Osteocyte (in vitro differentiated cells): ENCODE measurements at regions not wholly inside any gene's neighbourhood (a gene's known extent, or its start where the extent isn't known, plus 50 kb on each side); places are given as distances from the start of the nearest gene placed in this dataset.
"Not testable (repeated sequence)": the region's sequence is repeated elsewhere in the genome, so short reads cannot be mapped to it uniquely, and the experiment has no call there.

Source experiments
- DNase-seq: peaks from one replicate; pipeline ENCODE4 v3.0.0; 2021; ENCODE audit warnings: mixed read lengths; ENCODE audit not compliant: unreplicated experiment; ENCODE audit errors: extremely low spot score
- H3K27ac Mint-ChIP-seq: one replicate; pipeline ENCODE4 v1.8.0; 2021; ENCODE audit warnings: mild to moderate bottlenecking, mixed read lengths; ENCODE audit not compliant: unreplicated experiment
- H3K27me3 Mint-ChIP-seq: one replicate; pipeline ENCODE4 v1.8.0; 2021; ENCODE audit warnings: mixed read lengths; ENCODE audit not compliant: unreplicated experiment
- H3K36me3 Mint-ChIP-seq: one replicate; pipeline ENCODE4 v1.8.0; 2021; ENCODE audit warnings: mixed read lengths; ENCODE audit not compliant: unreplicated experiment
- H3K4me1 Mint-ChIP-seq: one replicate; pipeline ENCODE4 v1.8.0; 2021; ENCODE audit warnings: mixed read lengths; ENCODE audit not compliant: unreplicated experiment
- H3K4me3 Mint-ChIP-seq: one replicate; pipeline ENCODE4 v1.8.0; 2021; ENCODE audit warnings: mild to moderate bottlenecking, moderate library complexity, mixed read lengths; ENCODE audit not compliant: unreplicated experiment
- H3K9me3 Mint-ChIP-seq: one replicate; pipeline ENCODE4 v1.8.0; 2021; ENCODE audit warnings: mixed read lengths; ENCODE audit not compliant: unreplicated experiment
- TF ChIP-seq, protein P1 (sequence below): fragments of 200-600 bp; sonication (generic); IDR thresholded peaks from 2 replicates; pipeline ENCODE4 v1.5.0; 2021; ENCODE audit warnings: antibody characterized with exemption, mild to moderate bottlenecking, moderate library complexity

DNA sequence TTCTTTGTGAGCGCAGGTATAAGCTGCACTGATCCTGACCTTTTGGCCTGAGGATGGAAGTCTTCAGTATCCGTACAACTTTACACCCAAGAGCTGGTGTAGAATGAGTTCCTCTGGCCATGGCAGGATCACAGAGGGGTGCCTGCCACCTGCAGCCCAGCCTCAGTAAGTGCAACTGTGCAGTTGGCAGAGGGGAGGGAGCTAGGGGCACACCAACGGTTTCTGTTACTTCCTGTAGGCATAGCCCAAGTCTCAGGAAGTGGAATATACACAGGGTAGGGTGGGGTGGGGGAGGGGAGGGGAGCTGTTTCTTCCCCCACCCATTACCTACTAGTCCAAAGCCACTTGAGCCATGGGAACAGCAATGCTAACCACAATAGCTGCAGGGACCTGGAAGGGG lies 85.4 kb upstream of the GBA3 start:
- DNase-seq = no peak
- Mint-ChIP-seq H3K4me1 (no peaks in the 10 kb centered on the region), H3K27ac (no peak overlapping the region), H3K27me3 (peaks cover 2% of the 10 kb centered on the region), H3K36me3 (no peaks in the 10 kb centered on the region), H3K4me3 (no peak overlapping the region), H3K9me3 (no peaks in the 10 kb centered on the region)
- TF ChIP-seq, protein P1, sequence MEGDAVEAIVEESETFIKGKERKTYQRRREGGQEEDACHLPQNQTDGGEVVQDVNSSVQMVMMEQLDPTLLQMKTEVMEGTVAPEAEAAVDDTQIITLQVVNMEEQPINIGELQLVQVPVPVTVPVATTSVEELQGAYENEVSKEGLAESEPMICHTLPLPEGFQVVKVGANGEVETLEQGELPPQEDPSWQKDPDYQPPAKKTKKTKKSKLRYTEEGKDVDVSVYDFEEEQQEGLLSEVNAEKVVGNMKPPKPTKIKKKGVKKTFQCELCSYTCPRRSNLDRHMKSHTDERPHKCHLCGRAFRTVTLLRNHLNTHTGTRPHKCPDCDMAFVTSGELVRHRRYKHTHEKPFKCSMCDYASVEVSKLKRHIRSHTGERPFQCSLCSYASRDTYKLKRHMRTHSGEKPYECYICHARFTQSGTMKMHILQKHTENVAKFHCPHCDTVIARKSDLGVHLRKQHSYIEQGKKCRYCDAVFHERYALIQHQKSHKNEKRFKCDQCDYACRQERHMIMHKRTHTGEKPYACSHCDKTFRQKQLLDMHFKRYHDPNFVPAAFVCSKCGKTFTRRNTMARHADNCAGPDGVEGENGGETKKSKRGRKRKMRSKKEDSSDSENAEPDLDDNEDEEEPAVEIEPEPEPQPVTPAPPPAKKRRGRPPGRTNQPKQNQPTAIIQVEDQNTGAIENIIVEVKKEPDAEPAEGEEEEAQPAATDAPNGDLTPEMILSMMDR = peak; percentile 44

DNA sequence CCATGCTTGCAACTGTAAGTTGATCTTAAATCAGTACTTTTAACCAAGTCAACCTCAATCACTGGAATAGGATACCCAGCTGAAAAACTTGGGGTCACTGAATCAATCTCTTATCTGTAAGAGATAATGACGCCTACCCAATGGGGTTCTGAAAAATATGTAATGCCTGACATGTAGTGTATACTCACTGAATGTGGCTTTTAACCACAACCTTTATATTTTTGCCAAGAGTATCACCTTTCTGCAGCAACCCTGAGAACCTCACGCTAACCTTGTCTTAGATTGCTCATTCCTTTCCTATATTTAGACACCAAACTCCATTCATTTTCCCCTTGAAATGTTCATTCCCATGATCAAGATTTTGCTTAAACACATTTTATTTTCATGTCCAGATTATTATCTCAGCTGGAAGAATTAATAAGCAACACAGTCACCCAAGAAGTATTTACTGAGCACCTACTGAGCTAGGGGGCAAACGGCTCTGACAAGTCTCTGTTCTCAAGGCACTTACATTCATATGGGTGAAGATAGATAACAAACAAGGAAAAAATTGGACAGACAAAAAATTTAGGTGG lies 82.7 kb upstream of the GBA3 start:
- H3K27ac Mint-ChIP-seq, H3K36me3 Mint-ChIP-seq, H3K27me3 Mint-ChIP-seq, H3K4me1 Mint-ChIP-seq, DNase-seq, H3K4me3 Mint-ChIP-seq, H3K9me3 Mint-ChIP-seq: not testable (repeated sequence)

DNA sequence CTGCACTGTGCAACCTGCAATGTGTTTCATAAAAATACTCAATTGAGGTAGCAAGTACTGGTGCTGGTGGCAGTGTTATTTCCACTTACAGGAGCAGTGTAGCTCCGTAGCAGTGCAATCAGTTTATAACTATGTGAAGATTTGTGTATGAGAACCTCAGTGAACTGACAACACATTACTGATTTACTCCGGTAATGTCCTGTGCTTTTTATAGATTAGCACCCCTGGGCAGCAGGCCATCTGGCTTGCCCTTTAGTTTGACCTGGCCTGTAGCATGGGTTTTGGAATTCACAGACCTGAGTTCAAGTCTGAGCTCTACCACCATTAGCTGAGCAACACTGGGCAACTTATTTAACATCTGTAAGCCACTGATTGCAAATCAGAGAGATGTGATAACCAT lies 78.6 kb upstream of the GBA3 start:
- H3K9me3 Mint-ChIP-seq = no peaks in the 10 kb centered on the region
- no peaks in the 10 kb centered on the region for H3K36me3 Mint-ChIP-seq
- H3K4me1 Mint-ChIP-seq = no peaks in the 10 kb centered on the region
- H3K27me3 Mint-ChIP-seq = peaks cover 7% of the 10 kb centered on the region
- no peak overlapping the region for H3K4me3 Mint-ChIP-seq
- no peak for DNase-seq
- TF ChIP-seq, protein P1 = no peak
- H3K27ac Mint-ChIP-seq = no peak overlapping the region

DNA sequence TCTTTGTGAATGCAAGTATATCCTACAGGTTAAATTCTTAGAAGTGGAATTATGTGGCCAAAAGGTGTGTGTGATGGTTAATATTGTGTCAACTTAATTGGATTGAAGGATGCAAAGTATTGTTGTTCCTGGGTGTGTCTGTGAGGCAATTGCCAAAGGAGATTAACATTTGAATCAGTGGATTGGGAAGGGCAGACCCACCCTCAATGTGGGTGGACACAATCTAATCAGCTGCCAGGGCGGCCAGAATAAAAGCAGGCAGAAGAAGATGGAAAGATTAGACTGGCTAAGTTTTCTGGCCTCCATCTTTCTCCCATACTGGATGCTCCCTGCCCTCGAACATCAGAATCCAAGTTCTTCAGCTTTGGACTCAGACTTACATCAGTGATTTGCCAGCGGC lies 76.2 kb upstream of the GBA3 start:
- TF ChIP-seq, protein P1 = no peak
- Mint-ChIP-seq H3K4me3 (no peak overlapping the region), H3K9me3 (no peaks in the 10 kb centered on the region), H3K27ac (no peak overlapping the region), H3K27me3 (peaks cover 7% of the 10 kb centered on the region), H3K36me3 (no peaks in the 10 kb centered on the region), H3K4me1 (no peaks in the 10 kb centered on the region)
- no peak for DNase-seq

DNA sequence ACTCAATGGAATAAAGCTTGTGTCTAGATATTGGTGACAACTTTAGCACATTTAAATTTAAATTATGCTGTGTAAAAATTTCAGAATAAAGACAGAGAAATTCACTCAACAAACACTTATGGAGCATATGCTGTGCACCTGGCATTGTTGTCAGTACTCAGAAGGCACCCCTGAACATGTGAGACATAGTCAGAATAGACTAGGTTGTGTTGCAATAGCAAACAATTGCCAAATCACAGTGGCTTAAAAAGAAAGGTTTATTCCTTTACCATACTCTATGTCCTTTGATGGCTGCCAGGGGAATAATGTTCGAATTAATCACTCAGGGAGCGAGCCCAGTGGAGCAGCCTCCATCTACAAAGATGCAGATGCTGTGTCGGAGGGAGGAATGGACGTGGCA lies 72.6 kb upstream of the GBA3 start:
- H3K9me3 Mint-ChIP-seq, H3K27me3 Mint-ChIP-seq, H3K36me3 Mint-ChIP-seq, H3K4me1 Mint-ChIP-seq, DNase-seq, H3K27ac Mint-ChIP-seq, H3K4me3 Mint-ChIP-seq: not testable (repeated sequence)

DNA sequence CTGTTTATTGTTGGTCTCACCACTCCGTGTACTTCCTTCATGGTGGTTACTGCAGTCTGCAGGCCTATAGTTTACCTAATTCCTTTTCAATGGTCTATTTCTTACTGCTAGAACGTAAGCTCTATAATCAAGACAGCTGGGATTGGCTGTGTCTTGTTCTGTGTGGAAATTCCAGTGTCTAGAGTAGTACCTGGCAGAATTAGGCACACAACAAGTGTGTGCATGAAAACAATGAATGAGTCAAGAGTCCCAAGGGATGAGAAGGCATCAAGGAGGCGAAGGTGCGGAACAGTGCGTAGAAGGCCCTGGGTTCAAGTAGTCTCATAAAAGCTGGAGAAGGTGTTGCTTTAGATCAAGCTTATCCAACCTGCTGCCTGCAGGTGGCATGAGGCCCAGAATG lies 70.8 kb upstream of the GBA3 start:
- not testable (repeated sequence) for H3K9me3 Mint-ChIP-seq, H3K27me3 Mint-ChIP-seq, DNase-seq, H3K4me1 Mint-ChIP-seq, H3K36me3 Mint-ChIP-seq, H3K27ac Mint-ChIP-seq, H3K4me3 Mint-ChIP-seq

DNA sequence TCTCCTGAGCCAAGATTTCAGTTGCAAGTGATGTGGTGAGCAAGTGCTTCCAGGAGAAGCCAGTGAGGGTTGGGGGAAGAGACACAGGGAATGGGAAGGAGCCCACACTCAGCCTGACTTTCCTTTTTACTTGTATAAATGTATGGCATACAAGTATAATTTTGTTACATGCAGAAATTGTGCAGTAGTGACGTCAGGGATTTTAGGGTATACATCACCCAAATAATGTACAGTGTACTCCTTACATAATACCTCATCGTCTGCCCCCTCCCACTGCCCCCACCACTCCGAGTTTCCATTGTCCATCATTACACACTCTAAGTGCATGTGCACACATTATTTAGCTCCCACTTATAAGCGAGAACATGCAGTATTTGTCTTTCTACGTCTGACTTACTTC lies 68.7 kb upstream of the GBA3 start:
- H3K27me3 Mint-ChIP-seq, H3K27ac Mint-ChIP-seq, H3K4me3 Mint-ChIP-seq, H3K36me3 Mint-ChIP-seq, H3K9me3 Mint-ChIP-seq, DNase-seq, H3K4me1 Mint-ChIP-seq: not testable (repeated sequence)
